Tibial nerve (tissue), 4 donors: ENCODE measurements at regions not wholly inside any gene's neighbourhood (a gene's known extent, or its start where the extent isn't known, plus 50 kb on each side); places are given as distances from the start of the nearest gene placed in this dataset.

Experiments used
- DNase-seq, 2 donors: peaks; one replicate each; pipeline ENCODE4 v3.0.0-alpha.2; 2019; ENCODE audit warnings: low spot score in 2 of 2
- H3K27ac ChIP-seq, 4 donors: fragments of 200-600 bp; sonication (generic) in 3 of 4; one replicate each; pipeline ENCODE4 v1.5.1; 2017 to 2019; ENCODE audit warnings: mild to moderate bottlenecking in 1 of 4
- H3K27me3 ChIP-seq, 2 donors: fragments of 200-600 bp; sonication (generic) in 1 of 2; one replicate each; pipeline versions ENCODE4 v1.5.1 to v1.6.0; 2017 to 2019
- H3K36me3 ChIP-seq, 3 donors: fragments of 200-600 bp; sonication (generic); one replicate each; pipeline ENCODE4 v1.5.1; 2018 to 2019
- H3K4me1 ChIP-seq, 4 donors: fragments of 200-600 bp; sonication (generic) in 3 of 4; one replicate each; pipeline ENCODE4 v1.5.1; 2017 to 2019
- H3K4me3 ChIP-seq, 4 donors: fragments of 200-600 bp; sonication (generic) in 3 of 4; one replicate each; pipeline ENCODE4 v1.5.1; 2017 to 2019; ENCODE audit warnings: mild to moderate bottlenecking in 1 of 4, moderate library complexity in 1 of 4
- H3K9me3 ChIP-seq, 4 donors: fragments of 200-600 bp; sonication (generic) in 3 of 4; one replicate each; pipeline ENCODE4 v1.5.1; 2017 to 2019
- CTCF ChIP-seq, 5 experiments: fragments of 200-600 bp in 3 of 5; fragments of 450-650 bp in 2 of 5; sonication (generic) in 3 of 5; IDR thresholded peaks; one replicate each; pipeline ENCODE4 v1.5.1; 2016 to 2019; ENCODE audit warnings: antibody characterized with exemption in 5 of 5, mild to moderate bottlenecking in 3 of 5, moderate library complexity in 2 of 5
- EP300 ChIP-seq, 2 donors: sonication (generic); formaldehyde crosslinking; IDR thresholded peaks; one replicate each; pipeline ENCODE4 v1.6.1; 2017; ENCODE audit warnings: antibody characterized with exemption in 2 of 2, mild to moderate bottlenecking in 1 of 2
- POLR2A ChIP-seq, 2 donors: fragments of 450-650 bp; IDR thresholded peaks; one replicate each; pipeline ENCODE4 v1.6.1; 2017; ENCODE audit warnings: antibody characterized with exemption in 2 of 2, mild to moderate bottlenecking in 2 of 2, moderate library complexity in 2 of 2
- WGBS, 2 donors: methylation state at CpG; one replicate each; pipeline ENCODE4 v1.1.5; 2018; 5-methylcytosine and 5-hydroxymethylcytosine counted together

- WGBS, 2 donors, result 89 to 94% methylated on average over 4 of the region's 4 CpGs
- Histone ChIP-seq H3K9me3 (no peaks in the 10 kb centered on the region), H3K27me3 (no peaks in the 10 kb centered on the region), H3K4me1 (peaks cover 0 to 10% (median under 1%) of the 10 kb centered on the region in 4 donors), H3K4me3 (no peak overlapping the region), H3K27ac (no peak overlapping the region), H3K36me3 (no peaks in the 10 kb centered on the region)
- no peak for DNase-seq
- no peak for TF ChIP-seq EP300 (IDR thresholded peaks at IDR 0.05)
- TF ChIP-seq CTCF (IDR thresholded peaks at IDR 0.05), result no peak
- no peak for TF ChIP-seq POLR2A (IDR thresholded peaks at IDR 0.05)
These were observed 56.9 kb upstream of the BEND6 start for GRCh38 chr6:56897789-56898529.

GRCh38 chr6:56891754-56892153 lies 63.2 kb upstream of the BEND6 start:
- DNase-seq, result no peak
- TF ChIP-seq POLR2A (IDR thresholded peaks at IDR 0.05) (no peak), CTCF (IDR thresholded peaks at IDR 0.05) (no peak), EP300 (IDR thresholded peaks at IDR 0.05) (no peak)
- Histone ChIP-seq H3K36me3 (no peaks in the 10 kb centered on the region), H3K27me3 (no peaks in the 10 kb centered on the region), H3K27ac (no peak overlapping the region), H3K4me3 (no peak overlapping the region), H3K9me3 (no peaks in the 10 kb centered on the region), H3K4me1 (no peaks in the 10 kb centered on the region)
- WGBS, 2 donors, result 90 to 95% methylated on average over 2 of the region's 2 CpGs

GRCh38 chr6:56890683-56891429 lies 64.1 kb upstream of the BEND6 start:
- no peaks in the 10 kb centered on the region for H3K4me1 ChIP-seq
- no peaks in the 10 kb centered on the region for H3K36me3 ChIP-seq
- H3K4me3 ChIP-seq, result no peak overlapping the region
- TF ChIP-seq EP300 (IDR thresholded peaks at IDR 0.05) (no peak), CTCF (IDR thresholded peaks at IDR 0.05) (no peak), POLR2A (IDR thresholded peaks at IDR 0.05) (no peak)
- H3K27ac ChIP-seq, result no peak overlapping the region
- no peaks in the 10 kb centered on the region for H3K27me3 ChIP-seq
- WGBS, 2 donors, result 73 to 74% methylated on average over 8 of the region's 8 CpGs
- no peak for DNase-seq
- H3K9me3 ChIP-seq, result no peaks in the 10 kb centered on the region

GRCh38 chr6:56890066-56890465 lies 64.8 kb upstream of the BEND6 start:
- H3K4me3 ChIP-seq, result no peak overlapping the region
- DNase-seq, result no peak

More at GRCh38 chr6:56890066-56890465, 64.8 kb upstream of the BEND6 start:
- H3K27ac ChIP-seq, result no peak overlapping the region
- 20 to 33% methylated on average over 3 of the region's 3 CpGs for WGBS, 2 donors
- H3K9me3 ChIP-seq, result no peaks in the 10 kb centered on the region
- no peaks in the 10 kb centered on the region for H3K27me3 ChIP-seq
- no peaks in the 10 kb centered on the region for H3K4me1 ChIP-seq
- H3K36me3 ChIP-seq, result no peaks in the 10 kb centered on the region
- TF ChIP-seq EP300 (IDR thresholded peaks at IDR 0.05), result no peak
- no peak for TF ChIP-seq CTCF (IDR thresholded peaks at IDR 0.05)
- no peak for TF ChIP-seq POLR2A (IDR thresholded peaks at IDR 0.05)
